Body of pancreas (tissue), 4 donors: ENCODE measurements at regions not wholly inside any gene's neighbourhood (a gene's known extent, or its start where the extent isn't known, plus 50 kb on each side); places are given as distances from the start of the nearest gene placed in this dataset.

Experiments used
- CTCF ChIP-seq, 7 experiments: fragments of 450-650 bp in 4 of 7; fragments of 200-600 bp in 3 of 7; sonication (generic) in 3 of 7; IDR thresholded peaks; one replicate each; pipeline ENCODE4 v1.5.1; 2016 to 2019; ENCODE audit warnings: antibody characterized with exemption in 7 of 7
- POLR2A ChIP-seq, 3 donors: fragments of 450-650 bp; IDR thresholded peaks; one replicate each; pipeline ENCODE4 v1.6.1; 2016; ENCODE audit warnings: antibody characterized with exemption in 3 of 3, mild to moderate bottlenecking in 2 of 3

GRCh38 chr17:54117452-54117851, 294.7 kb downstream of the KIF2B start:
- no peak for TF ChIP-seq CTCF (IDR thresholded peaks at IDR 0.05)
- no peak for TF ChIP-seq POLR2A (IDR thresholded peaks at IDR 0.05)
